ENCODE measurements at regions not wholly inside any gene's neighbourhood (a gene's known extent, or its start where the extent isn't known, plus 50 kb on each side); places are given as distances from the start of the nearest gene placed in this dataset.

DNA sequence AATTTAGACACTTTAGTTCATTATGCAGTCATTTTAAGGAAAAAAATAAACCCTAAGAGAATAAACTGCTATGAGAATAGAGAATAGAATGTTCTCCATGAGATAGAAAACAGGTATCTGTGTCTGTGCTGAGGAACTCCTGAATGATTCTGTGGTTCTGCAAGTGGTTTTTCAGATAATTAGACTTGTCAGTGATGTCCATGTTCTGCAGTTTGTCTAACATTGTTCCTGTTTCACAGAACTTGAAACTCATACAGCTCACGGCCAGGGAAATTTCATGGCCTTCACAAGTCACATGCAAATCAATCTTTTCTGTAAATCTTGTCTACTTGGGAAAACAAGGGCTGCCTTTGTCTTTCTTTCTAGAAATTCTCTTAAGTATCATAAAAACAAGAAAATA is 73.4 kb upstream of the HMGCLL1 start:
- TF ChIP-seq, protein P1, sequence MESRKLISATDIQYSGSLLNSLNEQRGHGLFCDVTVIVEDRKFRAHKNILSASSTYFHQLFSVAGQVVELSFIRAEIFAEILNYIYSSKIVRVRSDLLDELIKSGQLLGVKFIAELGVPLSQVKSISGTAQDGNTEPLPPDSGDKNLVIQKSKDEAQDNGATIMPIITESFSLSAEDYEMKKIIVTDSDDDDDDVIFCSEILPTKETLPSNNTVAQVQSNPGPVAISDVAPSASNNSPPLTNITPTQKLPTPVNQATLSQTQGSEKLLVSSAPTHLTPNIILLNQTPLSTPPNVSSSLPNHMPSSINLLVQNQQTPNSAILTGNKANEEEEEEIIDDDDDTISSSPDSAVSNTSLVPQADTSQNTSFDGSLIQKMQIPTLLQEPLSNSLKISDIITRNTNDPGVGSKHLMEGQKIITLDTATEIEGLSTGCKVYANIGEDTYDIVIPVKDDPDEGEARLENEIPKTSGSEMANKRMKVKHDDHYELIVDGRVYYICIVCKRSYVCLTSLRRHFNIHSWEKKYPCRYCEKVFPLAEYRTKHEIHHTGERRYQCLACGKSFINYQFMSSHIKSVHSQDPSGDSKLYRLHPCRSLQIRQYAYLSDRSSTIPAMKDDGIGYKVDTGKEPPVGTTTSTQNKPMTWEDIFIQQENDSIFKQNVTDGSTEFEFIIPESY (IDR thresholded peaks at IDR 0.05) = no peak
- no peak for TF ChIP-seq SUZ12 (IDR thresholded peaks at IDR 0.05; ENCODE audit: unreplicated experiment)
- TF ChIP-seq, protein P2, sequence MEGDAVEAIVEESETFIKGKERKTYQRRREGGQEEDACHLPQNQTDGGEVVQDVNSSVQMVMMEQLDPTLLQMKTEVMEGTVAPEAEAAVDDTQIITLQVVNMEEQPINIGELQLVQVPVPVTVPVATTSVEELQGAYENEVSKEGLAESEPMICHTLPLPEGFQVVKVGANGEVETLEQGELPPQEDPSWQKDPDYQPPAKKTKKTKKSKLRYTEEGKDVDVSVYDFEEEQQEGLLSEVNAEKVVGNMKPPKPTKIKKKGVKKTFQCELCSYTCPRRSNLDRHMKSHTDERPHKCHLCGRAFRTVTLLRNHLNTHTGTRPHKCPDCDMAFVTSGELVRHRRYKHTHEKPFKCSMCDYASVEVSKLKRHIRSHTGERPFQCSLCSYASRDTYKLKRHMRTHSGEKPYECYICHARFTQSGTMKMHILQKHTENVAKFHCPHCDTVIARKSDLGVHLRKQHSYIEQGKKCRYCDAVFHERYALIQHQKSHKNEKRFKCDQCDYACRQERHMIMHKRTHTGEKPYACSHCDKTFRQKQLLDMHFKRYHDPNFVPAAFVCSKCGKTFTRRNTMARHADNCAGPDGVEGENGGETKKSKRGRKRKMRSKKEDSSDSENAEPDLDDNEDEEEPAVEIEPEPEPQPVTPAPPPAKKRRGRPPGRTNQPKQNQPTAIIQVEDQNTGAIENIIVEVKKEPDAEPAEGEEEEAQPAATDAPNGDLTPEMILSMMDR (IDR thresholded peaks at IDR 0.05 in 2 of 3, conservative IDR thresholded peaks at IDR 0.05 in 1 of 3; ENCODE audit: control insufficient read depth in 2 of 3, extremely low read depth in 1 of 3, insufficient read depth in 1 of 3, low read depth in 3 of 3, low read length in 3 of 3) = no peak
- TF ChIP-seq TAF1 (IDR thresholded peaks at IDR 0.05; ENCODE audit: borderline replicate concordance, low read depth, low read length) = no peak
- TF ChIP-seq TARDBP (IDR thresholded peaks at IDR 0.05; ENCODE audit: borderline replicate concordance) = no peak
- TF ChIP-seq RAD21 (IDR thresholded peaks at IDR 0.05; ENCODE audit: insufficient read depth, low read depth, low read length) = no peak
- TF ChIP-seq RFX5 (IDR thresholded peaks at IDR 0.05; ENCODE audit: low read depth, low read length) = no peak

Data from GM12878 (cell line).